HG02678 (cell line): ENCODE measurements at regions not wholly inside any gene's neighbourhood (a gene's known extent, or its start where the extent isn't known, plus 50 kb on each side); places are given as distances from the start of the nearest gene placed in this dataset.

Source experiments
- ATAC-seq: cut with Tn5 transposase; IDR thresholded peaks from one replicate; pipeline ENCODE4 v1.9.1; 2021; ENCODE audit warnings: mild to moderate bottlenecking, moderate library complexity; ENCODE audit not compliant: unreplicated experiment

GRCh38 chr12:88790231-88790630, 210.0 kb upstream of the KITLG start:
- ATAC-seq = no peak

- no peak for ATAC-seq
These were observed 203.9 kb upstream of the KITLG start for GRCh38 chr12:88784166-88784565.

- ATAC-seq = no peak
These were observed 202.1 kb upstream of the KITLG start for GRCh38 chr12:88782351-88782750.

GRCh38 chr12:88781909-88782308, 201.6 kb upstream of the KITLG start:
- ATAC-seq = no peak

- ATAC-seq = no peak
These were observed 197.8 kb upstream of the KITLG start for GRCh38 chr12:88778064-88778463.

- no peak for ATAC-seq
These were observed 195.5 kb upstream of the KITLG start for GRCh38 chr12:88775742-88776151.

- ATAC-seq = no peak
These were observed 187.4 kb upstream of the KITLG start for GRCh38 chr12:88767699-88768098.

GRCh38 chr12:88764781-88765480, 184.7 kb upstream of the KITLG start:
- ATAC-seq = no peak

- no peak for ATAC-seq
These were observed 183.3 kb upstream of the KITLG start for GRCh38 chr12:88763536-88764100.

- ATAC-seq = no peak
These were observed 177.9 kb upstream of the KITLG start for GRCh38 chr12:88758176-88758575.

- no peak for ATAC-seq
These were observed 176.6 kb upstream of the KITLG start for GRCh38 chr12:88756917-88757316.

GRCh38 chr12:88756153-88756552, 175.9 kb upstream of the KITLG start:
- no peak for ATAC-seq

GRCh38 chr12:88753707-88754106, 173.4 kb upstream of the KITLG start:
- no peak for ATAC-seq

- ATAC-seq = no peak
These were observed 172.8 kb upstream of the KITLG start for GRCh38 chr12:88753066-88753465.

GRCh38 chr12:88752183-88752582, 171.9 kb upstream of the KITLG start:
- ATAC-seq = no peak

GRCh38 chr12:88750867-88751543, 170.7 kb upstream of the KITLG start:
- ATAC-seq = no peak

- ATAC-seq = no peak
These were observed 166.1 kb upstream of the KITLG start for GRCh38 chr12:88746386-88746785.

GRCh38 chr12:88743946-88744685, 163.8 kb upstream of the KITLG start:
- ATAC-seq = no peak

- no peak for ATAC-seq
These were observed 157.7 kb upstream of the KITLG start for GRCh38 chr12:88737838-88738472.

GRCh38 chr12:88736031-88736430, 155.8 kb upstream of the KITLG start:
- no peak for ATAC-seq

- ATAC-seq = no peak
These were observed 152.7 kb upstream of the KITLG start for GRCh38 chr12:88733008-88733407.
